HEK293 (cell line): ENCODE measurements at regions not wholly inside any gene's neighbourhood (a gene's known extent, or its start where the extent isn't known, plus 50 kb on each side); places are given as distances from the start of the nearest gene placed in this dataset.
A peak's percentile ranks its signal among the peaks of the same experiment; 100 is the strongest.

ENCODE experiments used
- CTCF ChIA-PET: fragments of 350-600 bp; formaldehyde crosslinking; extraction: SDS; loops from one replicate; lab custom pipeline; 2021; ENCODE audit warnings: antibody characterized with exemption; lab: Yijun Ruan, JAX
- POLR2A ChIA-PET: fragments of 300-600 bp; formaldehyde crosslinking; extraction: SDS; loops from one replicate; lab custom pipeline; 2020; ENCODE audit warnings: antibody characterized with exemption, inconsistent platforms; lab: Yijun Ruan, JAX
- H3K27ac ChIP-seq: fragments of 200-500 bp; sonication (Bioruptor generic); 2 replicates; pipeline ENCODE4 v1.5.1; 2014; ENCODE audit warnings: low read depth, low read length, control low read depth, inconsistent platforms; ENCODE audit errors: extremely low read depth
- H3K36me3 ChIP-seq, 2 experiments: fragments of 200-500 bp in 1 of 2; sonication (Bioruptor generic) in 1 of 2; 1 replicate in 1 of 2; 2 replicates in 1 of 2; pipeline ENCODE4 v1.5.1; 2014 to 2017; ENCODE audit warnings: inconsistent platforms in 2 of 2, low read length in 2 of 2; ENCODE audit not compliant: control insufficient read depth in 2 of 2, insufficient read depth in 1 of 2
- H3K4me1 ChIP-seq: fragments of 200-500 bp; sonication (Bioruptor generic); 2 replicates; pipeline ENCODE4 v1.5.1; 2014; ENCODE audit warnings: mild to moderate bottlenecking, low read length, inconsistent platforms; ENCODE audit not compliant: control insufficient read depth, insufficient read depth
- H3K4me3 ChIP-seq: 2 replicates; pipeline ENCODE4 v1.5.1; 2011; ENCODE audit warnings: low read depth, mild to moderate bottlenecking, control low read depth, low read length, moderate library complexity
- H3K9me3 ChIP-seq: fragments of 200-500 bp; sonication (Bioruptor generic); 2 replicates; pipeline ENCODE4 v1.5.1; 2014; ENCODE audit warnings: low read depth, low read length, inconsistent platforms; ENCODE audit not compliant: control insufficient read depth, insufficient read depth
- BCL11B ChIP-seq: fragments of 450-650 bp; formaldehyde crosslinking; IDR thresholded peaks from 2 replicates; pipeline ENCODE4 v1.5.1; 2016; ENCODE audit warnings: low read depth, missing biosample characterization, missing genetic modification characterization
- GLI4 ChIP-seq: fragments of 450-650 bp; formaldehyde crosslinking; IDR thresholded peaks from 2 replicates; pipeline ENCODE4 v1.5.1; 2016; ENCODE audit warnings: missing biosample characterization, missing genetic modification characterization
- HOXD13 ChIP-seq: sonication (generic); formaldehyde crosslinking; IDR thresholded peaks from 2 replicates; pipeline ENCODE4 v1.8.0; 2022; ENCODE audit warnings: missing genetic modification reagents, borderline replicate concordance
- KLF10 ChIP-seq: fragments of 450-650 bp; IDR thresholded peaks from 2 replicates; pipeline ENCODE4 v1.5.1; 2018; ENCODE audit warnings: missing biosample characterization, mild to moderate bottlenecking, missing genetic modification characterization
- KLF9 ChIP-seq: fragments of 450-650 bp; formaldehyde crosslinking; IDR thresholded peaks from 2 replicates; pipeline ENCODE4 v1.5.1; 2016; ENCODE audit warnings: missing biosample characterization, missing genetic modification characterization, low read depth
- SP7 ChIP-seq: fragments of 450-650 bp; formaldehyde crosslinking; IDR thresholded peaks from 2 replicates; pipeline ENCODE4 v1.5.1; 2016; ENCODE audit warnings: missing biosample characterization, missing genetic modification characterization
- ZBTB17 ChIP-seq: fragments of 450-650 bp; formaldehyde crosslinking; IDR thresholded peaks from 2 replicates; pipeline ENCODE4 v1.5.1; 2016; ENCODE audit warnings: missing biosample characterization, missing genetic modification characterization
- ZBTB20 ChIP-seq: fragments of 450-650 bp; formaldehyde crosslinking; IDR thresholded peaks from 2 replicates; pipeline ENCODE4 v1.5.1; 2016; ENCODE audit warnings: missing biosample characterization, missing genetic modification characterization
- ZBTB6 ChIP-seq: fragments of 450-650 bp; formaldehyde crosslinking; IDR thresholded peaks from 2 replicates; pipeline ENCODE4 v1.5.1; 2017; ENCODE audit warnings: missing biosample characterization, missing genetic modification characterization
- ZBTB7A ChIP-seq: fragments of 450-650 bp; formaldehyde crosslinking; IDR thresholded peaks from 2 replicates; pipeline ENCODE4 v1.5.1; 2016; ENCODE audit warnings: low read depth, missing biosample characterization, missing genetic modification characterization
- ZNF16 ChIP-seq: fragments of 450-650 bp; formaldehyde crosslinking; IDR thresholded peaks from 2 replicates; pipeline ENCODE4 v1.5.1; 2016; ENCODE audit warnings: low read depth, missing biosample characterization, missing genetic modification characterization
- ZNF184 ChIP-seq: fragments of 450-650 bp; IDR thresholded peaks from 2 replicates; pipeline ENCODE4 v1.5.1; 2018; ENCODE audit warnings: missing biosample characterization, mild to moderate bottlenecking, missing genetic modification characterization
- ZNF2 ChIP-seq: fragments of 450-650 bp; formaldehyde crosslinking; IDR thresholded peaks from 2 replicates; pipeline ENCODE4 v1.5.1; 2016; ENCODE audit warnings: missing biosample characterization, missing genetic modification characterization
- ZNF292 ChIP-seq: fragments of 450-650 bp; formaldehyde crosslinking; IDR thresholded peaks from 2 replicates; pipeline ENCODE4 v1.5.1; 2016; ENCODE audit warnings: low read depth, missing biosample characterization, missing genetic modification characterization, borderline replicate concordance
- ZNF350 ChIP-seq: fragments of 450-650 bp; formaldehyde crosslinking; IDR thresholded peaks from 2 replicates; pipeline ENCODE4 v1.5.0; 2017; ENCODE audit warnings: missing biosample characterization, mild to moderate bottlenecking, missing genetic modification characterization
- ZNF37A ChIP-seq: fragments of 450-650 bp; IDR thresholded peaks from 2 replicates; pipeline ENCODE4 v1.5.1; 2018; ENCODE audit warnings: missing biosample characterization, missing genetic modification characterization
- ZNF423 ChIP-seq: fragments of 450-650 bp; formaldehyde crosslinking; IDR thresholded peaks from 2 replicates; pipeline ENCODE4 v1.5.1; 2016; ENCODE audit warnings: missing biosample characterization, missing genetic modification characterization
- ZNF549 ChIP-seq: fragments of 450-650 bp; IDR thresholded peaks from 2 replicates; pipeline ENCODE4 v1.5.1; 2018; ENCODE audit warnings: missing biosample characterization, missing genetic modification characterization, mild to moderate bottlenecking, inconsistent platforms, moderate library complexity
- ZNF561 ChIP-seq: fragments of 450-650 bp; IDR thresholded peaks from 2 replicates; pipeline ENCODE4 v1.5.1; 2018; ENCODE audit warnings: missing biosample characterization, missing genetic modification characterization, borderline replicate concordance
- ZNF660 ChIP-seq: fragments of 450-650 bp; IDR thresholded peaks from 2 replicates; pipeline ENCODE4 v1.5.1; 2018; ENCODE audit warnings: missing biosample characterization, mild to moderate bottlenecking, missing genetic modification characterization
- ZNF701 ChIP-seq: fragments of 450-650 bp; formaldehyde crosslinking; IDR thresholded peaks from 2 replicates; pipeline ENCODE4 v1.5.1; 2016; ENCODE audit warnings: missing biosample characterization, missing genetic modification characterization
- ZNF768 ChIP-seq: fragments of 450-650 bp; formaldehyde crosslinking; IDR thresholded peaks from 2 replicates; pipeline ENCODE4 v1.5.1; 2018; ENCODE audit warnings: missing biosample characterization, mild to moderate bottlenecking, missing genetic modification characterization
- ZNF830 ChIP-seq: fragments of 450-650 bp; IDR thresholded peaks from 2 replicates; pipeline ENCODE4 v1.5.0; 2018; ENCODE audit warnings: missing biosample characterization, missing genetic modification characterization, low read depth, mild to moderate bottlenecking, moderate library complexity
- ZSCAN16 ChIP-seq: fragments of 450-650 bp; formaldehyde crosslinking; IDR thresholded peaks from 2 replicates; pipeline ENCODE4 v1.5.1; 2016; ENCODE audit warnings: missing biosample characterization, missing genetic modification characterization
- TF ChIP-seq, protein P1 (sequence below): fragments of 450-650 bp; formaldehyde crosslinking; conservative IDR thresholded peaks from 2 replicates; pipeline ENCODE4 v1.5.1; 2016; ENCODE audit warnings: low read depth, missing biosample characterization, missing genetic modification characterization

GRCh38 chr7:123351516-123352505, 152.0 kb upstream of the SLC13A1 start:
- POLR2A ChIA-PET = no interaction called here
- CTCF ChIA-PET = interaction anchor here (0.9 to 1.1 kb wide), 3 partner anchors 9 to 521 kb away, joined by 3 to 5 read pairs (median 3); no protein-coding TSS in a partner anchor
- no peaks in the 10 kb centered on the region for H3K36me3 ChIP-seq
- TF ChIP-seq KLF9 (no peak), ZNF350 (peak; percentile 65; the same call in 1 of the 2 replicates), ZBTB7A (tag by site-specific recombination) (no peak), ZNF830 (tag by site-specific recombination) (peak; percentile 63; the same call in 1 of the 2 replicates), HOXD13 (CRISPR knock-in tag) (no peak), ZBTB6 (no peak), ZNF701 (no peak), ZNF561 (tag by site-specific recombination) (0 out of 2 replicates have a peak, but pooled peaks have one; percentile 42), KLF10 (tag by site-specific recombination) (0 out of 2 replicates have a peak, but pooled peaks have one; percentile 50), GLI4 (no peak), ZNF292 (no peak), ZBTB17 (tag by site-specific recombination) (no peak), ZNF660 (tag by site-specific recombination) (0 out of 2 replicates have a peak, but pooled peaks have one; percentile 26), ZNF37A (tag by site-specific recombination) (0 out of 2 replicates have a peak, but pooled peaks have one; percentile 42), ZBTB20 (tag by site-specific recombination) (no peak), ZSCAN16 (tag by site-specific recombination) (no peak), ZNF423 (tag by site-specific recombination) (no peak), ZNF16 (no peak), ZNF768 (tag by site-specific recombination) (no peak), BCL11B (tag by site-specific recombination) (no peak), ZNF184 (tag by site-specific recombination) (peak; percentile 65; the same call in 1 of the 2 replicates), ZNF2 (tag by site-specific recombination) (no peak), SP7 (tag by site-specific recombination) (no peak), ZNF549 (no peak)
- TF ChIP-seq, protein P1, sequence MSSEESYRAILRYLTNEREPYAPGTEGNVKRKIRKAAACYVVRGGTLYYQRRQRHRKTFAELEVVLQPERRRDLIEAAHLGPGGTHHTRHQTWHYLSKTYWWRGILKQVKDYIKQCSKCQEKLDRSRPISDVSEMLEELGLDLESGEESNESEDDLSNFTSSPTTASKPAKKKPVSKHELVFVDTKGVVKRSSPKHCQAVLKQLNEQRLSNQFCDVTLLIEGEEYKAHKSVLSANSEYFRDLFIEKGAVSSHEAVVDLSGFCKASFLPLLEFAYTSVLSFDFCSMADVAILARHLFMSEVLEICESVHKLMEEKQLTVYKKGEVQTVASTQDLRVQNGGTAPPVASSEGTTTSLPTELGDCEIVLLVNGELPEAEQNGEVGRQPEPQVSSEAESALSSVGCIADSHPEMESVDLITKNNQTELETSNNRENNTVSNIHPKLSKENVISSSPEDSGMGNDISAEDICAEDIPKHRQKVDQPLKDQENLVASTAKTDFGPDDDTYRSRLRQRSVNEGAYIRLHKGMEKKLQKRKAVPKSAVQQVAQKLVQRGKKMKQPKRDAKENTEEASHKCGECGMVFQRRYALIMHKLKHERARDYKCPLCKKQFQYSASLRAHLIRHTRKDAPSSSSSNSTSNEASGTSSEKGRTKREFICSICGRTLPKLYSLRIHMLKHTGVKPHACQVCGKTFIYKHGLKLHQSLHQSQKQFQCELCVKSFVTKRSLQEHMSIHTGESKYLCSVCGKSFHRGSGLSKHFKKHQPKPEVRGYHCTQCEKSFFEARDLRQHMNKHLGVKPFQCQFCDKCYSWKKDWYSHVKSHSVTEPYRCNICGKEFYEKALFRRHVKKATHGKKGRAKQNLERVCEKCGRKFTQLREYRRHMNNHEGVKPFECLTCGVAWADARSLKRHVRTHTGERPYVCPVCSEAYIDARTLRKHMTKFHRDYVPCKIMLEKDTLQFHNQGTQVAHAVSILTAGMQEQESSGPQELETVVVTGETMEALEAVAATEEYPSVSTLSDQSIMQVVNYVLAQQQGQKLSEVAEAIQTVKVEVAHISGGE (tag by site-specific recombination) = no peak
- TF ChIP-seq, all 188 proteins: peak for 7
- H3K4me1 ChIP-seq = no peaks in the 10 kb centered on the region
- H3K9me3 ChIP-seq = no peaks in the 10 kb centered on the region
- no peak overlapping the region for H3K4me3 ChIP-seq
- no peak overlapping the region for H3K27ac ChIP-seq
